ENCODE measurements at regions not wholly inside any gene's neighbourhood (a gene's known extent, or its start where the extent isn't known, plus 50 kb on each side); places are given as distances from the start of the nearest gene placed in this dataset.

DNA sequence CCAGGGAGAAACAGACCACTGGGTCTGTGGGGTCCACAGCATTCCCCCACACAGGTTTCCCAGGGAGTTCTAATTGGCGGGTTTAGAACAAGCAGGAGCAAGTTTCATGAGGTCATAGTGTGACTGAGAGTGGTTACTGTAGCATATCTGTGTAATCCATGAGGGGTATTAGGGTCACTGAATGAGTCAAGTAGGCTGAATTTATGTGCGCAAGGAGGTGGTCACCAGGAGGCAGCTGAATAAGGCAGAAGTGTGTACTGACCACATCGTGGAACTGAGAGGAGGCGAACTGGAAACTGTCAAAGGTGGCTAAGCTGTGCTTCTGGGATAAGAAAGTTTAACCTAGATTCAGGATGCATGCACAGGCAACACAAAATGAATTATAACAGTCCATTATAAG, 876.0 kb downstream of the METTL15 start:
- no peak for DNase-seq
- intact Hi-C loops (cut with DNase I; ENCODE audit: low total_unique reads) = no loop called here
- Histone ChIP-seq H3K9me3 (no peaks in the 10 kb centered on the region), H3K27ac (no peak overlapping the region), H3K36me3 (no peaks in the 10 kb centered on the region), H3K4me1 (no peaks in the 10 kb centered on the region), H3K4me3 (no peak overlapping the region), H3K27me3 (no peaks in the 10 kb centered on the region)
- in situ Hi-C loops (cut with MboI; ENCODE audit: low sequenced_read_pairs in 4 of 4) = no loop called here
- TF ChIP-seq, protein P1, sequence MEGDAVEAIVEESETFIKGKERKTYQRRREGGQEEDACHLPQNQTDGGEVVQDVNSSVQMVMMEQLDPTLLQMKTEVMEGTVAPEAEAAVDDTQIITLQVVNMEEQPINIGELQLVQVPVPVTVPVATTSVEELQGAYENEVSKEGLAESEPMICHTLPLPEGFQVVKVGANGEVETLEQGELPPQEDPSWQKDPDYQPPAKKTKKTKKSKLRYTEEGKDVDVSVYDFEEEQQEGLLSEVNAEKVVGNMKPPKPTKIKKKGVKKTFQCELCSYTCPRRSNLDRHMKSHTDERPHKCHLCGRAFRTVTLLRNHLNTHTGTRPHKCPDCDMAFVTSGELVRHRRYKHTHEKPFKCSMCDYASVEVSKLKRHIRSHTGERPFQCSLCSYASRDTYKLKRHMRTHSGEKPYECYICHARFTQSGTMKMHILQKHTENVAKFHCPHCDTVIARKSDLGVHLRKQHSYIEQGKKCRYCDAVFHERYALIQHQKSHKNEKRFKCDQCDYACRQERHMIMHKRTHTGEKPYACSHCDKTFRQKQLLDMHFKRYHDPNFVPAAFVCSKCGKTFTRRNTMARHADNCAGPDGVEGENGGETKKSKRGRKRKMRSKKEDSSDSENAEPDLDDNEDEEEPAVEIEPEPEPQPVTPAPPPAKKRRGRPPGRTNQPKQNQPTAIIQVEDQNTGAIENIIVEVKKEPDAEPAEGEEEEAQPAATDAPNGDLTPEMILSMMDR (IDR thresholded peaks at IDR 0.05 in 4 of 5, conservative IDR thresholded peaks at IDR 0.05 in 1 of 5) = no peak
- TF ChIP-seq POLR2A (IDR thresholded peaks at IDR 0.05) = no peak
- no peak for ATAC-seq

DNA sequence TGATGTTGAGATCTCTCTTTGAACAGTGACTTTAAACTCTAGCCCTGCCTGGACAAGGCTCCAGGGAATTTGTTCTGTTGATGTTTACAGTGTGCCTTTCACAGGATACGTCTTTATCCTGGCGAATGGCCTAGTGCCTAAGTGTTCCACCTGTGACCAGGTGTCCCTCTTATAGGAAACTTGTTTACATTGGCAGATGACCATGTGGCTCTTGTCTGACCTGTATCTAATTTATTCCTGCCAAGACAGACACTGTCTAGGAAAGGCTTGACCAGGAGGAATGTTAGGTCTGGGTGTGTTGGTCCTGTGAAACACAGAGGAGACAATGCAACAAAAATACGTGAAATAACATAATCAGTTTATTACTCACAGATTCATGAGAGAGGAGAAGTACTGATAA, 875.6 kb downstream of the METTL15 start:
- ATAC-seq (no peak), DNase-seq (no peak)
- intact Hi-C loops (cut with DNase I; ENCODE audit: low total_unique reads) (no loop called here), in situ Hi-C loops (cut with MboI; ENCODE audit: low sequenced_read_pairs in 4 of 4) (no loop called here)
- H3K9me3 ChIP-seq = no peaks in the 10 kb centered on the region
- H3K27ac ChIP-seq = no peak overlapping the region
- no peaks in the 10 kb centered on the region for H3K36me3 ChIP-seq
- H3K4me3 ChIP-seq = no peak overlapping the region
- no peaks in the 10 kb centered on the region for H3K4me1 ChIP-seq
- no peak for TF ChIP-seq POLR2A (IDR thresholded peaks at IDR 0.05)
- TF ChIP-seq, protein P1 (IDR thresholded peaks at IDR 0.05 in 4 of 5, conservative IDR thresholded peaks at IDR 0.05 in 1 of 5) = no peak
- no peaks in the 10 kb centered on the region for H3K27me3 ChIP-seq

DNA sequence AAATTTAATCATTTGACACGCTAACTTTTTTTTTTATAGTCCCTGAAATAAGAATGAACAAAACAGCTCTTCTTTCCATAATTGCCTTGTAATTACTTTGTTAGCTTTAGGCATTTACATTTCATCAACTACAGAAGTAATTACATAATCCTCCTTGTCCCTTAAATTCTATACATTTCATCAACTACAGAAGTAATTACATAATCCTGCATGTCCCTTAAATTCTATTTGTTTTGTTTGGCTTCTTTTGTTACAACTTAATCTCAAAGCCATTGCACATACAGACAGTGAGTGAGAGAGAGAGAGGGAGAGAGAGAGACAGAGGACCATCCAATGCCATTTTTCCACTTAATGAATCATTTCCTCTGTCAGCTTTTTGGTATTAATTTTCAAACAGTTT, 873.2 kb downstream of the METTL15 start:
- no peak for ATAC-seq
- in situ Hi-C loops (cut with MboI; ENCODE audit: low sequenced_read_pairs in 4 of 4) (no loop called here), intact Hi-C loops (cut with DNase I; ENCODE audit: low total_unique reads) (no loop called here)
- Histone ChIP-seq H3K27me3 (no peaks in the 10 kb centered on the region), H3K4me3 (no peak overlapping the region), H3K27ac (no peak overlapping the region), H3K9me3 (no peaks in the 10 kb centered on the region), H3K36me3 (no peaks in the 10 kb centered on the region), H3K4me1 (no peaks in the 10 kb centered on the region)
- no peak for TF ChIP-seq POLR2A (IDR thresholded peaks at IDR 0.05)
- TF ChIP-seq, protein P1 (IDR thresholded peaks at IDR 0.05 in 4 of 5, conservative IDR thresholded peaks at IDR 0.05 in 1 of 5) = no peak
- no peak for DNase-seq

DNA sequence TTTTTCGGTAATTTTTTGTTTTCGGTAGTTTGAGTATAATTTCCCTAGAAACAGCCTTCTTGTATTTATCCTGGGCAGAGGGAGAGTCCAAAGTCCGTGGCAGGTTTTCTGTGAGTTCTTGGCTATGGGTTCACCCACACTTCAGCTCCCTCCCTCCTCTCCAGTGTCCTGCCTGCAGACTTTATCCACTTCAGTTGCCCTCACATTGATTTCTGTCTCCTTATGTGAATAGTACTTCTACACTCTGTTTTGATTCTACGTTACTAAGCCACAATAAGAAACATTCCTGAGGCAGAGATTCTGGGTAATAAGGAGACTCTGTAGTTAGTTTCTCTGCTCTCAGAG, 868.6 kb downstream of the METTL15 start:
- no peaks in the 10 kb centered on the region for H3K27me3 ChIP-seq
- no peaks in the 10 kb centered on the region for H3K36me3 ChIP-seq
- ATAC-seq (no peak), DNase-seq (no peak)
- no peak for TF ChIP-seq POLR2A (IDR thresholded peaks at IDR 0.05)
- TF ChIP-seq, protein P1 (IDR thresholded peaks at IDR 0.05 in 4 of 5, conservative IDR thresholded peaks at IDR 0.05 in 1 of 5) = no peak
- no peak overlapping the region for H3K27ac ChIP-seq
- no peak overlapping the region for H3K4me3 ChIP-seq
- H3K4me1 ChIP-seq = no peaks in the 10 kb centered on the region
- intact Hi-C loops (cut with DNase I; ENCODE audit: low total_unique reads) = no loop called here
- in situ Hi-C loops (cut with MboI; ENCODE audit: low sequenced_read_pairs in 4 of 4) = no loop called here
- H3K9me3 ChIP-seq = no peaks in the 10 kb centered on the region

DNA sequence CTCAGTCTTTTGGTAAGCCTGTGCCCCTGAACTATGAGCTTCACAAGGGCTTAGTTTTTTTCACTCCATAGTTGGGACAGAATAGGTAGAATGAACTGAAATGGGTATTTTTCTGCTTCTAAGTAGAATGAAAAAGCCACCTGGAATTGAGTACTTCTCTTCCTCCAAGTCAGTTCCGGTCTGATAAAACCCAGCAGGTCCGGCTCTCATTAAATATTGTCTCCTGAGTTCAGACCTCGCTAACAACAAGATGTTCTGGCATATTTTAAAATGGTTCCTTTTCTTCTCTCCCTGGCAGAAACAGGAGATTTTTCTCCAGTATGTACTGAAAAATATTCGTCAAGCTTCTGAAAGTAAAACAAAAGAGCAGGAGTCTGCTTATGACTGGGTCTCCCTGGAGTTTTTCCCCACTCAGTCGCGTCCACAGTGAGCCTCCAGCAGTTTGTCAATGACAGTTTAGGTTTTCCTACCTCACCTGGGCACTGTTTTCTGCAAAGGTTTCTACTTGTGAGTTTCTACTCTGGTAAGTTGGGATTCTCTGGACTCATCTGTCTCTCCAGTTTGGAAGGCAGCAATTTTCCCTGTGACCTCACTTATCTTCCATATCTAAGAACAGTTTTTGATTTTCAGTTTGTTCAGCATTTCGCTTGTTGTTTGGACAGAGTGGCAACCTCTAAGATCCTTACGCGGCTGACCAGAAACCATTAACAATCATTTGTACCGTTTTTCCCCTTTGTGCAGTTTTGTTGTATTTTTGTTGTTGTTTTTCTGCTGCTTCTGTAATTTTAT, 868.0 kb downstream of the METTL15 start:
- Histone ChIP-seq H3K27me3 (no peaks in the 10 kb centered on the region), H3K4me3 (no peak overlapping the region), H3K36me3 (no peaks in the 10 kb centered on the region), H3K9me3 (no peaks in the 10 kb centered on the region), H3K4me1 (no peaks in the 10 kb centered on the region), H3K27ac (no peak overlapping the region)
- DNase-seq = no peak
- in situ Hi-C loops (cut with MboI; ENCODE audit: low sequenced_read_pairs in 4 of 4) = no loop called here
- intact Hi-C loops (cut with DNase I; ENCODE audit: low total_unique reads) = no loop called here
- TF ChIP-seq, protein P1 (IDR thresholded peaks at IDR 0.05 in 4 of 5, conservative IDR thresholded peaks at IDR 0.05 in 1 of 5) = no peak
- TF ChIP-seq POLR2A (IDR thresholded peaks at IDR 0.05) = no peak
- ATAC-seq = no peak
